ENCODE measurements at regions not wholly inside any gene's neighbourhood (a gene's known extent, or its start where the extent isn't known, plus 50 kb on each side); places are given as distances from the start of the nearest gene placed in this dataset.

DNA sequence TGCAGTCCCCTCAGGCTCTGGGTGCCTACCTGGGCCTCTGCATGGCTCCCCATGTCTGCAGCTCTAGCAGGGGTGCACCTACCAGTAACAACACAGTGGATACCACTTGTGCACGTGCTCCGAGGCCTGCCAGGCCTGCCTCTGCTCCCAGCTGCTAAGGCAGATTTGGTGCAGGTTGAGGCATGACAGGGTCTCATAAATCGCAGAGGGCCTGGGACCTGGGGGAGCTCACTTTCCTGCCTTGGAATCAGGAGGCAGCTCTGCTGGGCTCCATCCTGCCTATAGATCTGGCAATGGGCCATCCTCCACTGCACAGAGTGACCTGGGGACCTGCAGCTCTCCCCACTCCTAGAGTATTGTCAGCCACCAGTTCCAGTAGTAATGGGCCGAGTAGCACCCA lies 121.9 kb upstream of the CXCL14 start:
- TF ChIP-seq, protein P1, sequence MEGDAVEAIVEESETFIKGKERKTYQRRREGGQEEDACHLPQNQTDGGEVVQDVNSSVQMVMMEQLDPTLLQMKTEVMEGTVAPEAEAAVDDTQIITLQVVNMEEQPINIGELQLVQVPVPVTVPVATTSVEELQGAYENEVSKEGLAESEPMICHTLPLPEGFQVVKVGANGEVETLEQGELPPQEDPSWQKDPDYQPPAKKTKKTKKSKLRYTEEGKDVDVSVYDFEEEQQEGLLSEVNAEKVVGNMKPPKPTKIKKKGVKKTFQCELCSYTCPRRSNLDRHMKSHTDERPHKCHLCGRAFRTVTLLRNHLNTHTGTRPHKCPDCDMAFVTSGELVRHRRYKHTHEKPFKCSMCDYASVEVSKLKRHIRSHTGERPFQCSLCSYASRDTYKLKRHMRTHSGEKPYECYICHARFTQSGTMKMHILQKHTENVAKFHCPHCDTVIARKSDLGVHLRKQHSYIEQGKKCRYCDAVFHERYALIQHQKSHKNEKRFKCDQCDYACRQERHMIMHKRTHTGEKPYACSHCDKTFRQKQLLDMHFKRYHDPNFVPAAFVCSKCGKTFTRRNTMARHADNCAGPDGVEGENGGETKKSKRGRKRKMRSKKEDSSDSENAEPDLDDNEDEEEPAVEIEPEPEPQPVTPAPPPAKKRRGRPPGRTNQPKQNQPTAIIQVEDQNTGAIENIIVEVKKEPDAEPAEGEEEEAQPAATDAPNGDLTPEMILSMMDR (IDR thresholded peaks at IDR 0.05) = no peak
- no peak for TF ChIP-seq POLR2AphosphoS5 (IDR thresholded peaks at IDR 0.05)
- TF ChIP-seq POLR2A (IDR thresholded peaks at IDR 0.05) = no peak
